HEK293 (cell line): ENCODE measurements at regions not wholly inside any gene's neighbourhood (a gene's known extent, or its start where the extent isn't known, plus 50 kb on each side); places are given as distances from the start of the nearest gene placed in this dataset.

ENCODE experiments used
- KLF9 ChIP-seq: fragments of 450-650 bp; formaldehyde crosslinking; IDR thresholded peaks from 2 replicates; pipeline ENCODE4 v1.5.1; 2016; ENCODE audit warnings: missing biosample characterization, missing genetic modification characterization, low read depth
- ZNF558 ChIP-seq: fragments of 450-650 bp; formaldehyde crosslinking; IDR thresholded peaks from 2 replicates; pipeline ENCODE4 v1.5.1; 2016; ENCODE audit warnings: missing biosample characterization, missing genetic modification characterization

DNA sequence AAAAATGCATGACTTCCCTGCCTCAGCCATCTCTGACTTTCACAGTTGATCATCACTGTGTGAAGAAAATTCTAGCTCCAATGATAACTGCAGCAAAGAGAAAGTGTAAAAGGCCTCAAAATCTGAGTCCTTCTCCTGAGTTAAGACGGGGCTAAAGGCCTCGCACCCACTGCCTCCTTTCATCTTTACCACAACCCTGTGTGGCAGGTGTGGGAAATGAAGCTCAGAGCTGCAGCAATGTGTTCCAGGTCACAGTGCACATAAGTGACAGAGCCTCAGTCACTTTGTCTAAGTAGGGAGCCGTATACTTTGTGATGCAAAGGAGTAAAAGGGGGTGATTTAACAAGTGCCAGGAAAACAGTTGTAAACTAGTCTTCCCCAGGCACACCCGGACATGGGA lies 144.7 kb upstream of the TMCC3 start:
- TF ChIP-seq ZNF558 (tag by site-specific recombination): no peak
- TF ChIP-seq KLF9: no peak
